ENCODE measurements at regions not wholly inside any gene's neighbourhood (a gene's known extent, or its start where the extent isn't known, plus 50 kb on each side); places are given as distances from the start of the nearest gene placed in this dataset.
"Not testable (repeated sequence)": the region's sequence is repeated elsewhere in the genome, so short reads cannot be mapped to it uniquely, and the experiment has no call there.

DNA sequence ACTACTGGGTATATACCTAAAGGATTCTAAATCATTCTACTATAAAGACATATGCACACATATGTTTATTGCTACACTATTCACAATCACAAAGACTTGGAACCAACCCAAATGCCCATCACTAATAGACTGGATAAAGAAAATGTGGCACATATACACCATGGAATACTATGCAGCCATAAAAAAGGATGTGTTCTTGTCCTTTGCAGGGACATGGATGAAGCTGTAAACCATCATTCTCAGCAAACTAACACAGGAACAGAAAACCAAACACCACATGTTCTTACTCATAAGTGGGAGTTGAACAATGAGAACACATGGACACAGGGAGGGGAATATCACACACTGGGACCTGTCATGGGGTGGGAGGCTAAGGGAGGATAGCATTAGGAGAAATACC is 249.0 kb downstream of the SLCO4C1 start:
- not testable (repeated sequence) for TF ChIP-seq SP1 (IDR thresholded peaks at IDR 0.05); GABPA (IDR thresholded peaks at IDR 0.05 in 1 of 2, conservative IDR thresholded peaks at IDR 0.05 in 1 of 2); NR2F2 (IDR thresholded peaks at IDR 0.05); REST (IDR thresholded peaks at IDR 0.05); ZBTB33 (IDR thresholded peaks at IDR 0.05); ATF3 (IDR thresholded peaks at IDR 0.05); YY1 (IDR thresholded peaks at IDR 0.05); EGR1 (IDR thresholded peaks at IDR 0.05; ENCODE audit: low read depth in 2 of 2); RXRA (IDR thresholded peaks at IDR 0.05); FOXA1 (IDR thresholded peaks at IDR 0.05); JUND (IDR thresholded peaks at IDR 0.05); TAF1 (conservative IDR thresholded peaks at IDR 0.05)
- TF ChIP-seq, protein P1, sequence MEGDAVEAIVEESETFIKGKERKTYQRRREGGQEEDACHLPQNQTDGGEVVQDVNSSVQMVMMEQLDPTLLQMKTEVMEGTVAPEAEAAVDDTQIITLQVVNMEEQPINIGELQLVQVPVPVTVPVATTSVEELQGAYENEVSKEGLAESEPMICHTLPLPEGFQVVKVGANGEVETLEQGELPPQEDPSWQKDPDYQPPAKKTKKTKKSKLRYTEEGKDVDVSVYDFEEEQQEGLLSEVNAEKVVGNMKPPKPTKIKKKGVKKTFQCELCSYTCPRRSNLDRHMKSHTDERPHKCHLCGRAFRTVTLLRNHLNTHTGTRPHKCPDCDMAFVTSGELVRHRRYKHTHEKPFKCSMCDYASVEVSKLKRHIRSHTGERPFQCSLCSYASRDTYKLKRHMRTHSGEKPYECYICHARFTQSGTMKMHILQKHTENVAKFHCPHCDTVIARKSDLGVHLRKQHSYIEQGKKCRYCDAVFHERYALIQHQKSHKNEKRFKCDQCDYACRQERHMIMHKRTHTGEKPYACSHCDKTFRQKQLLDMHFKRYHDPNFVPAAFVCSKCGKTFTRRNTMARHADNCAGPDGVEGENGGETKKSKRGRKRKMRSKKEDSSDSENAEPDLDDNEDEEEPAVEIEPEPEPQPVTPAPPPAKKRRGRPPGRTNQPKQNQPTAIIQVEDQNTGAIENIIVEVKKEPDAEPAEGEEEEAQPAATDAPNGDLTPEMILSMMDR (IDR thresholded peaks at IDR 0.05; ENCODE audit: low read depth, low read length, missing input control): not testable (repeated sequence)
- TF ChIP-seq, protein P2, sequence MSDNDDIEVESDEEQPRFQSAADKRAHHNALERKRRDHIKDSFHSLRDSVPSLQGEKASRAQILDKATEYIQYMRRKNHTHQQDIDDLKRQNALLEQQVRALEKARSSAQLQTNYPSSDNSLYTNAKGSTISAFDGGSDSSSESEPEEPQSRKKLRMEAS (IDR thresholded peaks at IDR 0.05): not testable (repeated sequence)

Data from liver (tissue), 3 donors.